Inferior parietal cortex (tissue), 1 donor: ENCODE measurements at regions not wholly inside any gene's neighbourhood (a gene's known extent, or its start where the extent isn't known, plus 50 kb on each side); places are given as distances from the start of the nearest gene placed in this dataset.
"Not testable (repeated sequence)": the region's sequence is repeated elsewhere in the genome, so short reads cannot be mapped to it uniquely, and the experiment has no call there.

ENCODE experiments used
- DNase-seq: peaks from one replicate; pipeline ENCODE4 v3.0.0-alpha.2; 2016; ENCODE audit errors: extremely low spot score

DNA sequence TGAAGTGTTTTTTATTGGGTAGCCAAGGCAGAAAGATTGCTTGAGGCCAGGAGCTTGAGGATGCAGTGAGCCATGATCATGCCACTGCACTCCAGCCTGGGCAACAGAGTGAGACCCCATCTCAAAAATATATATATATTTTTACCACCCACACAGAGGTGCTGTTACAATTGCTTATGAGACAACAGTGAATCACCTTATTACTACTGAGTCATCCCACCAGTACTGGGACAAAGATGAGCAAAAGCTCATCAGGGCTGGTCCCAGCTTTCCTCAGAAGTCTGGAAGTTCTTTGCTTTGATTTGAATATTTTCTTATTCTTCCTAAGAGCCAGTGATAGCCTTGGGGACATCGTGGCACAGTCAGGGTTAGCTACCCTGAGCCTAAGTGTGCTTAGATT is 207.7 kb downstream of the SOX2 start:
- no peak for DNase-seq

DNA sequence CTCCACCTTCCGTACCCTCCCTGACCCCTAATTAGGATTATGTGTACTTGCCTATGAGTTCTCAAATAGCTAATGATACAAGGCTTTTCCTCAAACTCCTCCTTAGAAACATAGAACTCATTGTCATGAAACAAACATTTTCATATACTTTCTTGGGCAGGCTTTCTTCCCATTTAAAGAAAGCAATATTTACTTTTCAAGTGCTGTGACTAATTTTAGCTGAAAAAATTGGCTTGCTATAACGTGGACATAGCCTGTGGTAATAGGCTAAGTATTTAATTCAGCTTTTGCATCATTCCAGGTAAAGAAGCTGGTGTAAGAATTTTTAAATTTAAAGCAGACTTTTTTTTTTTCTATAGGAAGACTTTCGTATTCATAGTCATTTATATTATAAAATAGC is 208.7 kb downstream of the SOX2 start:
- DNase-seq = no peak

DNA sequence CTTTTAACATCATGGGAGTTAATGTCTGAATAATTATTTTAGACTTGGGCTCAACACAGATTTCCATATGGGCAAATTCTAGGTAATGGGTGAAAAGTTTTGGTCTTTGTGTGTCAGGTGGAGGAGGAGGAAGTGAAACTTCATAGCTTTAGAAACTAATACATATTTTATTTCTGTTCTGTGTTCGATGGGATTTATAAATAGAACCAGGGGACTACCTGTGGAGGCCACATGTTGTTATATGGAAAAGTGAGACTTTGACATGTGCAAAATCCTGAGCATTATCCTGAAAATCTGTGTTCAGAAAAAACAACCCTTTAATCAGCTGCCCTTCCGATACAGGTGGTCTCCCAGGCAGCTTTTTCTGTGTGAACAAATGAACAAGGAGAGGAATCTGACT is 209.5 kb downstream of the SOX2 start:
- no peak for DNase-seq

DNA sequence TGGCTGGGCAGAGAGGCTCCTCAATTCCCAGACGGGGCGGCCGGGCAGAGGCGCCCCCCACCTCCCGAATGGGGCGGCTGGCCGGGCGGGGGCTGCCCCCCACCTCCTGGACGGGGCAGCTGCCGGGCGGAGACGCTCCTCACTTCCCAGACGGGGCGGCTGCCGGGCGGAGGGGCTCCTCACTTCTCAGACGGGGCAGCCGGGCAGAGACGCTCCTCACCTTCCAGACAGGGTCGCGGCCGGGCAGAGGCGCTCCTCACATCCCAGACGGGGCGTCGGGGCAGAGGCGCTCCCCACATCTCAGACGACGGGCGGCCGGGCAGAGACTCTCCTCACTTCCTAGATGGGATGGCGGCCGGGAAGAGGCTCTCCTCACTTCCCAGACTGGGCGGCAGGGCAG is 214.1 kb downstream of the SOX2 start:
- not testable (repeated sequence) for DNase-seq

DNA sequence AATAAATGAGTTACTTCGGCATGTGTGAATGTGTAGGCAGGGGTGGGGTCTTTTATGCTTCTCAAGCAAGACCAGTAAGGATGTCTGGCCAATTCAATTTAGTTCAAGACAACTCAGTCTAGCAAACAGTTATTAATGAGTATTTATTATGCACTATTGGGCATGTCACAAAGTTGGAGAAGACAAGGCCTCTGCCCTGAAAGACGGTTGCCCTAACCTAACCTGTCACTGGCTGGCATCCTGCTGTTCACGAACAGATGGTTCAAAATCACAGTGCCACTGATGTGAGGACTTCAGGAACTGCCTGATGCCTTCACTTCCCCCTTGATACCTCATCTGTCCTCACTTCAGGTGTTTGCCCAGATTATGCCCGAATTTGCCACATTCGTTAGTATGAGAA is 217.8 kb downstream of the SOX2 start:
- DNase-seq = no peak

DNA sequence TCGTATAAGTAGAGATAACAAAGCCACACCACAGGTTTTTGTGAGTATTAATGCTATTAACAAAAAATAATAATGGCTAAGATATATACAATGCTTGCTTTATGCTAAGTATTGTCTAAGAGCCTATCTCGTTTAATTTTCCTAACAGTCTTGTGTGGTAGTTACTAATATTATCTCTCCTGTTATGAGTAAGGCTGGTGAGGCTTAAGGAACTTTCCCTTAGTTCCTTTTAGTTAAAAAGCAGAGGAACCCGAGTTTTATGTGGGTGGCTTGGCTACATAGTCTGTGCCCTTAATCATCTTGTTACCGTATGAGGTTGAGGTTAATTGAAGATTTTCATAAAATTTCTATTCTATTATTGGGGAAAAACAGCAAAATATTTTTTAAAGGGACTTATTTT is 218.4 kb downstream of the SOX2 start:
- DNase-seq = no peak

DNA sequence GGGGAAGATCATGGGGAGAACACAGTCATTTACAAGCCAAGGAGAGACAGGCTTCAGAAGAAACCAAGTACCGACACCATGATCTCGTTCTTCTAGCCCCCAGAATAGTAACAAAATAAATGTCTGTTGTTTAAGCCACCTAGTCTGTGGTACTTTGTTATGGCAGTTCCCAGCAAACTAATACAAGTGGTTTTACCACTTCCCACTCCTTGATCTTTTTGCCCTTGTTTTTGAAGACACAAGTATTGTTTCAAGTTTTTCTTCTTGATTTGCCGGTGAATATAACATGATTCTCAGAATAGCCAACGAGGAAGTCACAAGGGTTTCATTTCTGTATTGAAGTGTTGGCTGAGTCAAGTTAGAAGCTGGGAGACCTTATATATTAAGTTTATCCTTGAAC is 220.3 kb downstream of the SOX2 start:
- DNase-seq = no peak

DNA sequence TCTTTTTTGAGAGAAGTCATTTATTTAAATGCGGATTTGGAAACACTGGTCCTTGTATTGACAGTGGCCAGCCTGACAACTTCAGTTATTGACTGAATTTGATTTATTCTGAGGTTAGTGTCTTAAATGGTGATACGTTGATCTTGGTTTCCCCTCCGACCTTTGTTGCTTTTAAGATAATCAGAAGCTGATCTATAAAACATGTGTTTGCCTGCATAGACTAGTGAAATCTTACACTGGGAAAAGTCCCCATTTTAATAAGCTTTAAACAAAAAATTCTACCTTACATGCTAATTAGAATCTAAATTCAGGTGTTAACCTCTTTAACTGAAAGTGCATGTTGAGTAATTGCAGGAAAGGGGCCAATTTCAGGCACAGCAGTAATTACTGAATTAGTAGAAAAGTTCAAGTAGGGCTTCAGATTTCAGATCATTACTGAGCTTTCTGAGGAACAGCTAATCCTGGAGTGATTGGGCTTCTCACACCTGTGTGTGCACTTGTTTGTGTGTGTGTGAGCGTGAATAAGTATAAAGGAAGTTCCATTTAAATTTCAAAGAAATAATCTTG is 221.4 kb downstream of the SOX2 start:
- DNase-seq = no peak

DNA sequence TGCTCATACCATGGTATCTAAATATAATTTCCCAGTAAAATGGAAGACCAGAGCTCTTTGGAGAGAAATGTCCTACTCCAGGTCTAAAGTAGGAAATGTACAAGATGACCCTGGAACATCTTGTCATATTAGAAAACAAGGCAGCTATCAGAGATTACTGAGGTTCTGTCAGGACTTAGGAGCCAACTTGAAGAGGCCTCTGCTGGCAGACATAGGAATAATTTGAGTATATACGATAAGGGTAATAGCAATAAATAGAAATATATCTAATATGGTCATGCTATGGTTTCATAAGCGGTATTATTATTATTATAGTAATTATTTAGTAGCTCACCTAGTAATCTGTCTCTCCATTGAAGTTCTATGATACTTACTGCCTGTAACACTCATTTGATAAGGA is 224.2 kb downstream of the SOX2 start:
- DNase-seq = no peak

DNA sequence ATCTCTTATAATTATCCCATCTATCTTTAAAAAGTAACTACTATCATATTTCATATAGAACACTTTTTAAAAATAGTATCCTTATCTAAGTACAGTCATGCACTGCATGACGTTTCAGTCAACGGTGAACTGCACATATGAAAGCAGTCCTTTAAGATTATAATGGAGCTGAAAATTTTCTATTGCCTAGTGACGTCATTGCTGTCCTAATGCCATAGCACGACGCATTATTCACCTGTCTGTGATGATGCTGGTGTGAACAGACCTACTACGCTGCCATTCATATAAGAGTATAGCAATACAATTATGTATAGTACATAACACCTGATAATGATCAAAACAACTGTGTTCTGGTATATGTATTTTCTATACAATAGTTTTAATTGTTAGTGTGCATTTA is 225.0 kb downstream of the SOX2 start:
- DNase-seq = no peak

DNA sequence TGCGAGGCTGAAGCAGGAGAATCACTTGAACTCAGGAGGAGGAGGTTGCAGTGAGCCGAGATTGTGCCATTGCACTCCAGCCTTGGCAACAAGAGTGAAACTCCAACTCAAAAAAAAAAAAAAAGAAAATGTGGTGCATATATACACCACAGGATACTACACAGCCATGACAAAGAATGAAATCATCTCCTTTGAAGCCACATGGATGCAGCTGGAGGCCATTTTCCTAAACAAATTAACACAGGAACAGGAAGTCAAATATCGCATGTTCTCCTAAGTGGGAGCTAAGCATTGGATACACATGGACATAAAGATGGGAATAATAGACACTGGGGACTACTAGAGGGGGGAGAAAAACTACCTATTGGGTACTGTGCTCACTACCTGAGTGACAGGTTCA is 226.9 kb downstream of the SOX2 start:
- not testable (repeated sequence) for DNase-seq

DNA sequence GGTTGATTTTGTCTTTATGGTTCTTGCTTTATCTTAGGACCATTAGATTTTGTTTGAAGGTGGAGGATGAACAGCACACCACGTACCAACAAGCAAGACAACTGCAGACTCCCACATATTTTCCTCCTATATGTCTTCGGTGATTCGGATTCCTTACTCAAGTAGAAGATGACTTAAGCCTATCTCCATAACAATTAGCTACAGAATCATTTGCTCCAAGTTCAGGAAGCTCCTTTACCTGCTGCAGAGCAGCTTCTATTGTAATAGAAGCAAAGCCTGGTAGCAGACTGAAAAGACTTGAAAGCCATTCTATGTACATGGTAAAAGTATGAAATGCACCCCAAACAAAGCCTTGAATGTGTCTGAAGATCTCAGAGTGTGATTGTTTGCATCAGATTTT is 229.0 kb downstream of the SOX2 start:
- DNase-seq = no peak

DNA sequence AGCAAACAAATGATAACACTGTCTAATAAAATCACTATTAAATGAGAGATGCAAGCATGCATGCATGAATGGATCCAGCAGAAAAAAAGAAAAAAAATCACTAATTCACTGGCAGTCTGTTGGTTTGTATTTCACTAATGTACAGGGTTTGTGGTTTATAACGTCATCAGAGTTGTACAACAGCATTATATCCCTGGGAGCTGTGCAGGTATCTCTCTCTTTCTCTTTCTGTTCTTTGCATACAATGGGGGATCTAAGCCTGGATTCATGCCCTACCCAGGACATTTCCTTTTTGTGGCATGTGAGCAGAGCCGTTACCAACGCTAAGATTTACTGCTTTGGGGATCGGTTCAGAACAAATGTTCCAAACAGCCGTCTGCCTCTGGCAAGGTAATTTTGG is 229.5 kb downstream of the SOX2 start:
- no peak for DNase-seq

DNA sequence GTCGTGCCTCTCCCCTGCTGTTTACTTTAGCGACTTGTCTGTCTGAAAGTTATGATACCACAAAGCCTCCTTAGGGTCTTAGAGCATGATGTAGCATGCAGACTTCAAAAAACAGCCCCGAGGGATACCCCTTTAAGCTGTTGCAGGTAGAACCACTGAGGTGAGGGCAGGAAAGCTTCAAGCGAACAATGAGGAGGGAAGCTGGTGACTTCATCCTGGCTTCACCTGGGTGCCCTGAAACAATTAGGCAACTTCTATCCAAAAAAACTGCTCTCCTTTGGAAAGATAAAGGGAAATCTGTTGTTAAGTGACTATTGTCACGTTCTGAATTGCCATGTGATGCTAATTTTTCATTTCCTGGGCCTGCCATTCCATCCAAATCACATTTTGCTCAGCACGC is 231.6 kb downstream of the SOX2 start:
- DNase-seq = no peak

DNA sequence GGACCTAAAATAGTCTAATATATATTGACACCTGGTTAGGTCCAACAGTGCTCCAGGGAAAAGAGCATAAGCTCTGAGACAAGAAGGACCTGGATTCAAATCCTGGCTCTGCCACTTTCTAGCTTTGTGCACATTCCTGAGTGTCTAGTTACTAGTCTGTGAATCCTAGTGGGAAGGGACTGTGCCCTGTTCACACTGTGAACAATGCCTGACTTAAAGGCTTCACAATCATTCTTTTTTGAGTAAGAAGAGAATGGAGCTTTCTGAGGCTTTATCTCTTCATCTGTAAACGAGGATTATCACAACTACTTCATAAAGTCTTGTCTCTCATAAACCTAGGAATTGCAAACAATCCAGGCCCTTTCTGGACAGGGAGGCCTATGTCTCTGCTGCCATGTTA is 235.9 kb downstream of the SOX2 start:
- DNase-seq = no peak

DNA sequence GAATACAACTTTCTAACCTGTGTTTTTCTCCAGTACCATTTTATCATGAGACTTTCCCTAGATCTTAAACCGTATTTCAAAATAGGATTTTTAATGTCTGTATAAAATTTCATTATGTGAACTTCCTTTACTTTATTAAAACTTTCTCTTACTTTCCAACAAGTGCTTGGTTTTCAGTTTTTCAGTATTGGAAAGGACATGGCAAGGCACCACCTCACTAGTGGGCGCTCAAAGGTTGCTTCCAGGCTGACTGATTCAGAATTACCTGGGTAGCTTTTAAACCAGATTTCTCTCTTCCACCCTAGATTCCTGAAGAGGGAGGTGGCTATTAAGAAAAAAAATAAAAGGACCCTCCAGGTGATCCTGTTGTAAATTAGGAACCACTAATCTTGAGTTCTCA is 236.6 kb downstream of the SOX2 start:
- DNase-seq = no peak

DNA sequence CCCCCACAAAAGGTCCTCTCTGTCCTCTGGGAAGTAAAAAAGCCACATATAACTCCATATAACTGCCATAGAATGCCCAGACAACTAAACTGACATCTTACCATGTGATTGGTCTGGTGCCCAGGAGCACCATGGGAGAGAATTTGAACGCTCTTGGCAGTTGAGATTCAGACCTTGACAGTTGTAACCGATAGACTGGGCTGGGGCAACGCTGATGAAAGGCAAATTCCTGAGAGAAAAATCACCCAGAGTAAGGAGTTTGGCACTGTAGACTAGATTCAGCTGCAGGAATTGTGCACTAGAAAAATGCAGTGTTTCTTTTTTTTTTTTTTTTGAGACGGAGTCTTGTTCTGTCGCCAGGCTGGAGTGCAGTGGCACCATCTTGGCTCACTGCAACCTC is 240.5 kb downstream of the SOX2 start:
- no peak for DNase-seq

DNA sequence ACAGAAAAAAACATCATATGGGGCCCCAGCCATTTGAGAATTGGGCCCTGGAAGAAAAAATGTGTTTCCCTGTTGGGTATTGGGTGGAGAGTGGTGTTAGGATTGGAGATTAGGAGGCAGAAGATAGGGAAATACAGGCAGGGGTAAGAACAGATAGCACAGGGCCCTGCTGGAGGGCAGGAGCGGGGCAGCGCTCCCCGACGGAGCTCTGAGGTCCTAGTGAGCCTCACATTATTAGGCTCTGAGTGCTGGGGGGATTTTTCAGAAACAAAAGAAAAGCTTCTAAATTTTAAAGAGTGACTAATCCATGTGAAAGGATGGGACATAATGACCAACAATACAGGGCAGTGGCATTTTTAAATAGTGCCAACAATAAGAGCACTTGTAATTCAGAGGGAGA is 241.2 kb downstream of the SOX2 start:
- DNase-seq = no peak

DNA sequence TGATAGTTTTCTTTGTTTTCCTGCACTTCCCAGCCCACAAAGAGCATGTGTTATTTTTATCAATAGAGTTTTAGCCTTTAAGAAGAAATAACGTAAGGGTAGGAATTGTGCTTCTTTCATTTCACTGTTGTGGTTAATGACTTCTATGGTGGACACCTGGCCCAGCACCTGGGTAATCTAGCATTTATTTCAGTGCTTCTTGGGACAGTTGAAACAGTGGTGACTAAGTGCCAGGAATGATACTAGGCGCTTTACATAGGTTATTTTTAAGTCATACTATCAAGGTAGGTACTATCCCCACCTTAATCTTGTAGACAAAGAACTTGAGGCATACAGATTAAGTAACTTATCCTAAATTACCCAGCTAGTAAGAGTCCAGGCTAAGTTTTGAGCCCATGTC is 243.8 kb downstream of the SOX2 start:
- DNase-seq = no peak

DNA sequence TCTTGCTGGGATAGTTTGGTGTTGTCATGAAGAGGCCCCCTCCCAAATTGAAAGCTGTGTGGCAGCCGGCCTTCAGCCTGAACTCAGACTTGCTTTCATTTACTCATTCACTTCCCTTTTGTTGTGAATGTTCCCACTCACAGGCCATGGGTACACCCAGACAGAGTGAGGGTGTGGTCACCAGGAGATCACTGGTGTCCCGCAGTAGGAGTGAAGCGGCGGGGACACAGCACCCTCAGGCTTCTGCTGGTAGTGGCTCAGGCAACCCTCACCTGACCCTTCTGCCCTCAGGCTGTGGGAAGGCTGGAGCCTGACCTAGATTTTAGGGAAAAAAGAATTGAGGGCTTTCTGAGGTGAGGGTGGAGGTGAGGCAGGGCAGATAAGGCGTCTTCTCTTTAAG is 244.4 kb downstream of the SOX2 start:
- no peak for DNase-seq

DNA sequence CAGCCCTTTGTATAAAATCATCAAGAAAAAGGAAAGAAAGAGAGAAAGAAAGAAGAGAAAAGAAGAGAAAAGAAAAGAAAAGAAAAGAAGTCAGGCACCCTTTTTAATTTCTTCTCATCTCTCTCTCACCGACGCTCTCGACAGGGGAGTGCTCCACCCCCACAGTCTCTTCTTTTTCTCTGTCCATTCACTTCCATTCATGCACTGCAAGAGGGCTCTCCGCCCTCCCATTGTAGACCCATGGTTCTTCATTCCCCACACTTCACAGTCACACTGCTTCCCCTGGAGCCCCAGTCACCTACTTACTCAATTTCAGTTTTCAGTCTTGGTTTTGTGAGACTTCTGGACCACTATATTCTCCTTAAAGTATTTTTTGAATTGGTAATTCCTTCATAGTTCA is 254.7 kb downstream of the SOX2 start:
- no peak for DNase-seq

DNA sequence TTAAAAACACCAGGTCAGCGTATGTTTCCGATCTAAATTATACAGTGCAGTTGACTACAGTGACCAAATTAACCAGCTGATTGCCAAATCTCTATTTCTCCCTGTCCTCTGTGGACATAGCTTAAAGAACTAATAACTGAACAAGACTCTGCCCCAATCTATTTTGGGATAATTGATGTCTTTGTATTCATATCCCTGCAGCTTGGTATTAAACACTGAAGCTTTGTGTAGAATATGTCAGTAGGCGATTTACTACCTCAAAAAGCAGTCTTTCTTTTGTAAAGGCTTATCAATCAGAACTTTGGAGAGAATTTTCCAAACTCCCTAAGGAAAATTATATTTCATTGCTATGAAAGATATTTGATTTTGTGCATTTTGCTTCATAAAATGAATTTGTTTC is 258.2 kb downstream of the SOX2 start:
- peak; percentile 18 for DNase-seq

DNA sequence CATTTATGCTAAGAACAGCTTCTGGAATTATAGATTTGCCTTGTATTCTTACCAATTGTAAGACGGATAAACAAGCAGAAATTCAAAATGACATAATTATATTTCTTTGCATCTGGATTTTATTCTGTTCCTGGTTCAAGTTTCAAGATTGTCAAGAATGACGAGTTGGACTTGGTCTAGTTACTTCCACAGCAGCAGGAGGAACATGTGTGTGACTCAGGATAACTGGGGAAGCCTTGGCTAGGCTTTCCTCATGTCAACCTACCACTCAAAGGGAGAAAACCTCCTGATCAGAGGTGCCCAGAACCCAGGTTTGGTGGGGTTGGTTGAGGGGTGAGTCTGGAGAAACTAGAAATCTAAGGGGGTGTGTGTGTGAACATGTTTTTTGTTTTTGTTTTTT is 259.7 kb downstream of the SOX2 start:
- DNase-seq = no peak

DNA sequence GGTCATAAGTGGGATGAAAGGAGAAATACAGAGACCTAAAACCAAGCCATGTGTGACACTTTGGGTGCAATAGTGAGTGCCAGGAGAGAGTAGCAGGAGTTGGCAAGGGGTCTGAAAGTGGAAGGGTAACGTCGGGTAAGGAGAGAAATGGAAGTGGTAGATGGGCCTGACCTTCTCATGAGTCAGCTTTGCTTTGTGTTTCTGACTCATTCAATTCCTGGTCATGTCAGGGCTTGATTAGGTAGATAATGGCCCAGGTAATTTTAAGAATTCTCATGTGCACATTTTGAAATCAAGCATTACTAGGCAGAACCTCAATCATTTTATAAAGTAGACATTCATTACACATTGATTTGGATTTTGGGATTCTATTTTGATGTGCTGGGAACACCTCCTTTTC is 262.5 kb downstream of the SOX2 start:
- no peak for DNase-seq

DNA sequence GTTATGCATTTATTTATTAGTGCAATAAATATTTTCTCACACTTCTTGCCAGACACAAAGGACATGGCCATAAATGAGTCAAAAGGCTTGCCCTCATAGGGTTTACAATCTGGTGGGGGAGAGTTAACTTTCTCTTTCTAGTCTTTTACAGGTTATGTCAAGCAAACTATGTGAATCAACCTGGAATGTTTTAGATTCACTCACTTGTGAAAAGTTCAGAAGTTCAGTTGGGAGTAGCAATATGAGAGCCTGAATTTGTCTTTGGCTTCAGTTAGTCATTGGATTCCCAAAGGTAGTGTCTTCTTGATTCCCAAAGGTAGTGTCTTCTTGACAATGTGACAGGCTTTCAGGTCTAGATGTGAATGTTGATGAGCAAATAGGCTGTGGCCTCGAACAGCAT is 264.8 kb downstream of the SOX2 start:
- no peak for DNase-seq
